H1 (cell line): ENCODE measurements at regions not wholly inside any gene's neighbourhood (a gene's known extent, or its start where the extent isn't known, plus 50 kb on each side); places are given as distances from the start of the nearest gene placed in this dataset.

ENCODE experiments used
- CTBP2 ChIP-seq: IDR thresholded peaks from 2 replicates; pipeline ENCODE4 v1.7.0; 2011; ENCODE audit warnings: borderline replicate concordance, mild to moderate bottlenecking, moderate library complexity, mixed read lengths, low read length; ENCODE audit not compliant: insufficient read depth, insufficient read length
- JUND ChIP-seq: IDR thresholded peaks from 2 replicates; pipeline ENCODE4 v1.6.1; 2011; ENCODE audit warnings: mild to moderate bottlenecking, improper control_type of control experiment, low read length
- RBBP5 ChIP-seq: IDR thresholded peaks from 2 replicates; pipeline ENCODE4 v1.7.1; 2012; ENCODE audit warnings: low read depth, mild to moderate bottlenecking, inconsistent platforms, low read length, moderate library complexity, borderline replicate concordance

DNA sequence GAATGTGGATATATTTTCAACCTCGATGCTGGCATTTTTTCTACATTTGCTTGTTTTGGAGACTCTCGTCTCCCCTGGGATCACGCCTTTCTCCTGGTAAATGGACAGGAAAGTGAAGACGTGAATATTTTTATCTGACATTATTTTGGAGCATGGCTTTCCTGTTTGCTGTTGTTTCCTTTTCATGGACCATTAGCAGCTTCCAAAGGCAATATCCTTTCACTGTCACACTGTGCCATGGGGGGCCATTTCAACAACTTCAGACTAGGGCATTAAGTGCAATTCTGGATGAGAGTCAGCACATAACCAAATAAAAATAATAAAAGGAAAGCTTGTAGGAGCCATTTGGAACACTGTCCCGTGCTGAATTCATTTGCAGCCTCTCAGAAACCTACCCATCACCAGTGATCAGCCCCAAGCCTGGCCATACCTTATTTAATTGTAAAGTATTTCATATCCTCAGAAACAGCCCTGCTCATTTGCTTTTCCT, 75.9 kb upstream of the NEUROD6 start (continued):
- TF ChIP-seq RBBP5: no peak
- TF ChIP-seq JUND: no peak
- TF ChIP-seq CTBP2: no peak
